GM10266 (cell line): ENCODE measurements at regions not wholly inside any gene's neighbourhood (a gene's known extent, or its start where the extent isn't known, plus 50 kb on each side); places are given as distances from the start of the nearest gene placed in this dataset.
"Not testable (repeated sequence)": the region's sequence is repeated elsewhere in the genome, so short reads cannot be mapped to it uniquely, and the experiment has no call there.

Experiments used
- DNase-seq: peaks from one replicate; pipeline ENCODE4 v3.0.0; 2012; ENCODE audit errors: extremely low spot score
- TF ChIP-seq, protein P1 (sequence below): IDR thresholded peaks from 2 replicates; pipeline ENCODE4 v1.5.1; 2012; ENCODE audit warnings: mild to moderate bottlenecking, low read depth; ENCODE audit not compliant: control insufficient read depth, insufficient read depth; ENCODE audit errors: missing control alignments

DNA sequence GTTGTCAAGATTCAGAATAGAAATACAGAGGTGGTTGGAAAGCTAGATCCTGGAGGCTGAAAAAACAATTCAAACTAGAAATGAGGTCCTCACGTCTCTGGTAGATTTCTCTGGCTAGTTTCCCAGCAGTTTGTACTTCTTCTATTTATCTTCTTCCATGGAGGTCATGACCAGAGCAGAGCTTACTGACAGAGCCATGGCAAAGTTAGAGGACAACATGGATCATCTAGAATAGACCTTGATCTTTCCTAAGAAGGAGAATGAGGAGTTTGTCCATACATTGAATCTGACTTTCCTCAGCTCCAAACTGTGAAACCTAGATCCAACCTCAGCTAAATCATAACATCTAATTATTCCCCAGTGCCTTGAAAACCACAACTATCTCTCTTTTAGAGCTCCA lies 900.8 kb upstream of the GOT2 start:
- DNase-seq, result no peak
- TF ChIP-seq, protein P1, sequence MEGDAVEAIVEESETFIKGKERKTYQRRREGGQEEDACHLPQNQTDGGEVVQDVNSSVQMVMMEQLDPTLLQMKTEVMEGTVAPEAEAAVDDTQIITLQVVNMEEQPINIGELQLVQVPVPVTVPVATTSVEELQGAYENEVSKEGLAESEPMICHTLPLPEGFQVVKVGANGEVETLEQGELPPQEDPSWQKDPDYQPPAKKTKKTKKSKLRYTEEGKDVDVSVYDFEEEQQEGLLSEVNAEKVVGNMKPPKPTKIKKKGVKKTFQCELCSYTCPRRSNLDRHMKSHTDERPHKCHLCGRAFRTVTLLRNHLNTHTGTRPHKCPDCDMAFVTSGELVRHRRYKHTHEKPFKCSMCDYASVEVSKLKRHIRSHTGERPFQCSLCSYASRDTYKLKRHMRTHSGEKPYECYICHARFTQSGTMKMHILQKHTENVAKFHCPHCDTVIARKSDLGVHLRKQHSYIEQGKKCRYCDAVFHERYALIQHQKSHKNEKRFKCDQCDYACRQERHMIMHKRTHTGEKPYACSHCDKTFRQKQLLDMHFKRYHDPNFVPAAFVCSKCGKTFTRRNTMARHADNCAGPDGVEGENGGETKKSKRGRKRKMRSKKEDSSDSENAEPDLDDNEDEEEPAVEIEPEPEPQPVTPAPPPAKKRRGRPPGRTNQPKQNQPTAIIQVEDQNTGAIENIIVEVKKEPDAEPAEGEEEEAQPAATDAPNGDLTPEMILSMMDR, result no peak

DNA sequence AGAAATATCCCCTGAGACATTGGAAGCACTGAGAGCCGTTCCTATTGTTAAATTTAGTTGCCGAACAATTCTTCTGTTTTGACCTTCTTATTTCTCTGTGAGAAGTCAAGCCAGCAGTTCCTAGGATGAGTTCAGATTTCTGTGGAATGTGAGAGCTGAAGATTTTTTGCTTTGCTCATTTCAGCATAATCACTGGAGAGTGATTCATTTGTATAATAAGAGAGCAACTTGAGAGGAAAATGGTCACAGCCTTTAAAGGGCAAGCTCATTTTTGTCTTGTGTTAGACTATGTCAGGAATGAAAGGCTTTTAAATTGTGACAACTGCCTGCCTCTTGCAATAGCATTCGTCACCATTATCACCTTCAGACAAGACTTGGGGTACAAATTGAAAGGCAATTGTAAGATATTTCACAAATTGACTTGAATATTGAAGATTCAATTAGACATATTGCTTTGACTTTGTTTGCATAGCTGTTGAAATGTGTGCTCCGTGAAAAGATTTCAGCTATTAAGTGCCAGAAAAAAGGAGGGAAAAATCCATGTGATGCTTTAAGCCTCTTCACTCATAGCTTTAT lies 900.0 kb upstream of the GOT2 start:
- DNase-seq, result no peak
- TF ChIP-seq, protein P1, result no peak

DNA sequence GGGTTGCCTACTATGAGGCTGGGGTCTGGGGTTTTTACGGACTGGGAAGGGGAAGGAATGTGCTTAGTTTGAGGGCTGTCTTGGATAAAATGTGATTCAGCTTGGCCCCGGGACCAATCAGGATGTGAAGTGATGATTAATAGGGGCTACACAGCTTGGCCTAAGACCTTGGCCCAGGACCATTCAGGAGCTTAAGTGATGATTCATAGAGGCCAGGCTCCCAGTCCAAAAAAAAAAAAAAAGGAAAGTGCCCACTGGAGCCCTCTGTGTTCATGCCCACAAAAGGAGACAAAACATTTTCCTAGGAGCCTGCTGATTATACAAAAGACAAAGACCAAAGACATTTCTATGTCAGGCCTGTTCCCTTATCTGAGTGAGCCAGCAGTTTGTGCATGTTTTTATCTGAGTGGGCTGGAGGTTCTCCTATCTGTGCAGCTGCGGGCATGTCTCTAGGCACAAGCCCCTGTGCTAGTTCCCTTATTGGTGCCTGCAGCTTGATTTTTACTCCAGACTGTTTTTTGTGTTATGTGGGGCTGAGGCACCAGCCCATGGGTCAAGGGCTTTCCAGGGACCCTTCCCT lies 898.2 kb upstream of the GOT2 start:
- TF ChIP-seq, protein P1, result no peak
- no peak for DNase-seq

DNA sequence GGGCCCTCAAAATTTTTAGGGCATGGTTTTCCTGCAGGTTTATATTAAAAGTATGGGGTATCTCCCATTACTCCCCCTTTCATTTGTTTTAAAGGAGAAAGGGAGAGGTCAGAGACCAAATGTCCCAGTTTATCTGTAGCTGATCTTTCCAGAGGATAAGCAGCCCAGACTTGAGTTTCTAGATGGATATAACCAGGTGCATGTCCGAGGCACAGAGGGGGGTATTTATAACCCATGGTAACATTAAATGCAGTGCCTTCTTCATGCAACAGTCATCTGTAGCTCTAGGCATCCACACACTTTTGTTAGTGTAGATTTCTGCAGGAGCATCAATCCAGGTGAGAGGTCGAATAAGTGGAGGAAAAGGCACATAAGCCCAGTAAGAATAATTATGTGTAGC lies 890.3 kb upstream of the GOT2 start:
- DNase-seq, result not testable (repeated sequence)

DNA sequence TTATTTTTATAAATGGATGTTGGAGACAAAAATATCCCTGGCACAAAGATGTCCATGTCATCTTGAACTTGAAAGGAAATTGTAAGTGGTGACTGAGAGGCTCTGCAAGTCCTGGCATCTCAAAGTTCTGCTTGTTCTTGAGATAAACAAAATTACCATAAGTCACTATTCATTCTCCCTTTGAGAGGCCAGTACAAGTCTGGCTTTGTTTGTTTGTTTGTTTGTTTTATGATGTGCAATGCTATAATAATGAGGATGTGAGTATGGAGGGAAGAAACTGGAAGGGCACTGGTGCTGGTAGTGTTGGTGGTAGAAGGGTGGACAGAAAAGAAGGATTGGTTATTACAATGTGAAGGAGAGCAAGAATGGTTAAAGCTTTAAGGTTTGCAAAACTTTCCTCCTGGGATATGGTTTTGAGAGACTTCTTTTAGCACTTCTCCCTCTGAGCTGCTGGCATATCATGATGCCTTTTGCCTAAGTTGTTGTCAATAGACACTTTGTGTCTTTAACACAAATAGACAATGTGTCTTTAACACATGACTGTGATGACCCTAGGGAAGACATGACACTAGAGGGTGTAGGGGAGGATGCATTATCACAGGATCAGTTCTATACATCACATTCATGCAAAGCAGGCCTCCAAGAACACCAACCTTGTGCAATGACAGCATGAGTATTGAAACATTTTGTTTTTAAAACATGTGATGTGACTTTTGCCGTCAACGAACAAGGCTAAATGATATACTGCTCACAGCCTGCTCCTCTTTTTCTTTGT lies 880.5 kb upstream of the GOT2 start:
- TF ChIP-seq, protein P1, result no peak

DNA sequence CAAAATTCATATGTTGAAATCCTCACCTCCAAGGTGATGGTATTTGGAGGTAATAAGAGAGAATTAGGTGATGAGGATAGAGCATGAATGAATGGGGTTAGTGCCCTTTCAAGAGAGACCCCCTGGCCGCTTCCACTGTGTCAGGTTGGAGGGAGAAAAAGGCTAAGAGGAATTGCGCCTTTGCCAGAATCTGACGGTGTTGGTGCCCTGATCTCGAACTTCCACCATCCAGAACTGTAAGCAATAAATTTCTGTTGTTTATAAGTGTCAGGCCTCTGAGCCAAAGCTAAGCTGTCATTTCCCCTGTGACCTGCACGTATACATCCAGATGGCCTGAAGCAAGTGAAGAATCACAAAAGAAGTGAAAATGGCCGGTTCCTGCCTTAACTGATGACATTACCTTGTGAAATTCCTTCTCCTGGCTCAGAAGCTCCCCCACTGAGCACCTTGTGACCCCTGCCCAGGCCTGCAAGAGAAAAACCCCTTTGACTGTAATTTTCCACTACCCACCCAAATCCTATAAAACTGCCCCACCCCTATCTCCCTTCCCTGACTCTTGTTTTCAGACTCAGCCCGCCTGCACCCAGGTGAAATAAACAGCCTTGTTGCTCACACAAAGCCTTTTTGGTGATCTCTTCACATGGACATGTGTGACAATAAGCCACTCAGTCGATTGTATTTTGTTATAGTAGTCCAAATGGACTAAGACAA lies 878.9 kb upstream of the GOT2 start:
- DNase-seq, result not testable (repeated sequence)

More for the DNA sequence above, 880.5 kb upstream of the GOT2 start:
- DNase-seq, result no peak

DNA sequence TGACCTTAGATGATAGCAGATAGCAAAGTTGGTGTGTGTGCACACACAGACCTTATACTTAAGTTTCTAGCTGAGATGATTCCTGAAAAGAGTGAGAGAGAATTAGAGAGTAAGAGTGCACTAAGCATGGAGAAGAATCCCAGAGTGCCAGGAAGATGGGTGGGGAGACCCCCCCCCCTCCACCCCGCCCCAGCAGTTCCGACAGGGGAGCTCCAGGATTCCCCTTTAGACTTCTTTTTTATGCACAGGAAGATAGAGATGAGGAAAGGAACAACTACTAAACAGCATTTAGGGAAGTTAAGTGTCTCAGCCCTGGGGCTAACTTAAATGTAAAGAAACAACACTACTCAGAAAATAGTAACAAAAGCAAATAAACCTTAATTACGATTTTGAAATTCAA lies 878.0 kb upstream of the GOT2 start:
- TF ChIP-seq, protein P1, result no peak
- no peak for DNase-seq

DNA sequence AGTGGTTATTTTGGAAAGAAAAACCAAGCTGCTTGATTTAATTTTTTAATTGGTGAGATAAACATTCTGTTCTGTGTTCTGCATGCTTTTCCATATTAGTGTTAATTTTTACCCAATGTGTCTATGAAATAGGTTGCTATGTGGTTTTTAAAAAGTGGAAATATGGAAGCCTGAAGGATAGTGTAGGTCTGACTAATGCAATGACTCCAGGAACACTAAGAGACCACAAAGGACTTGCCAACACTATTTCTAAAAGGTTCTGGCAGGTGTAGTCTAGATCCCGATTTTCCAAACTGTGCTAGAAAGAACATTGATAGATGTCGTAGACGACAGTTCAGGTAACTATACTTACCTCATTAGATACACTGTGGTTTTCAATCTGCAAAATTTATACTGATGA lies 877.4 kb upstream of the GOT2 start:
- TF ChIP-seq, protein P1, result no peak
- no peak for DNase-seq
